Hepatocyte (in vitro differentiated cells): ENCODE measurements at regions not wholly inside any gene's neighbourhood (a gene's known extent, or its start where the extent isn't known, plus 50 kb on each side); places are given as distances from the start of the nearest gene placed in this dataset.

ENCODE experiments used
- EZH2 ChIP-seq: fragments of 200-600 bp; sonication (generic); IDR thresholded peaks from 2 replicates; pipeline ENCODE4 v1.6.1; 2016; ENCODE audit warnings: antibody characterized with exemption, mild to moderate bottlenecking, borderline replicate concordance
- EZH2phosphoT487 ChIP-seq: fragments of 200-600 bp; sonication (generic); IDR thresholded peaks from one replicate; pipeline ENCODE4 v1.6.1; 2018; ENCODE audit warnings: antibody characterized with exemption, mild to moderate bottlenecking, low read depth, moderate library complexity; ENCODE audit not compliant: unreplicated experiment, severe bottlenecking
- TF ChIP-seq, protein P1 (sequence below): fragments of 200-600 bp; sonication (generic); IDR thresholded peaks from 2 replicates; pipeline ENCODE4 v1.5.1; 2016; ENCODE audit warnings: antibody characterized with exemption, mild to moderate bottlenecking; ENCODE audit not compliant: poor library complexity

DNA sequence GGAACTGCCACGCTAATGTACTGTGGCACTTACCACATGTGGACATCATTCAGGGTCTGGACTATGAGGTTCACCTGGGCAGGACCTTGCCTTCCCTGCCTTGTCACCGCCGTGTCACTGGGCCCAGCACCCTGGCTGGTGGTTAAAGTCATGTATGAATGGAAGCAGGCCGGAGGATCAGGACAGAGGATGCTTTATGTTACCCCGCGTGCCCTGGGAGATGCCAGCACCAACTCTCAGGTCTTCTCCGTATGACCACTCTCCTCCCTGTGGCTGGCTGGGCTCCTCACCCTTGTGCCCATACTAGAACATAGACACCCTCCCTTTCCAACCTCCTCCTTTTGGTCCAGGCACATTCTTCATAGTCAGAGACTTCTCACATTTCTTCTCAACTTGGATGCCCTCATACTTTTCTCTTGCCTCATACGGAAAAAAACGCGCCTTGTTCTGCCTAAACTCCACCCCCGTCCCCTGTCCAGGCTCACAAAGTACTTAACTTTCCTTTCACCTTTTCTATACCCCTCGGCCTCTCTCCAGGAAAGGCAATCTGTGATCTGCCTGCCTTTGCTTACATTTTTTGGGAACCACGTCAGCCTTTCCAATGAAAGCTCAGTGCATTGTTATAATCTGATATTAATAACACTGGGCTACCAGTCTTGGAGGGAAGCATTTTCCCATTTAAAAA, 240.0 kb downstream of the TEX36 start:
- TF ChIP-seq, protein P1, sequence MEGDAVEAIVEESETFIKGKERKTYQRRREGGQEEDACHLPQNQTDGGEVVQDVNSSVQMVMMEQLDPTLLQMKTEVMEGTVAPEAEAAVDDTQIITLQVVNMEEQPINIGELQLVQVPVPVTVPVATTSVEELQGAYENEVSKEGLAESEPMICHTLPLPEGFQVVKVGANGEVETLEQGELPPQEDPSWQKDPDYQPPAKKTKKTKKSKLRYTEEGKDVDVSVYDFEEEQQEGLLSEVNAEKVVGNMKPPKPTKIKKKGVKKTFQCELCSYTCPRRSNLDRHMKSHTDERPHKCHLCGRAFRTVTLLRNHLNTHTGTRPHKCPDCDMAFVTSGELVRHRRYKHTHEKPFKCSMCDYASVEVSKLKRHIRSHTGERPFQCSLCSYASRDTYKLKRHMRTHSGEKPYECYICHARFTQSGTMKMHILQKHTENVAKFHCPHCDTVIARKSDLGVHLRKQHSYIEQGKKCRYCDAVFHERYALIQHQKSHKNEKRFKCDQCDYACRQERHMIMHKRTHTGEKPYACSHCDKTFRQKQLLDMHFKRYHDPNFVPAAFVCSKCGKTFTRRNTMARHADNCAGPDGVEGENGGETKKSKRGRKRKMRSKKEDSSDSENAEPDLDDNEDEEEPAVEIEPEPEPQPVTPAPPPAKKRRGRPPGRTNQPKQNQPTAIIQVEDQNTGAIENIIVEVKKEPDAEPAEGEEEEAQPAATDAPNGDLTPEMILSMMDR = no peak
- no peak for TF ChIP-seq EZH2
- no peak for TF ChIP-seq EZH2phosphoT487
